RCC 7860 (cell line): ENCODE measurements at regions not wholly inside any gene's neighbourhood (a gene's known extent, or its start where the extent isn't known, plus 50 kb on each side); places are given as distances from the start of the nearest gene placed in this dataset.
"Not testable (repeated sequence)": the region's sequence is repeated elsewhere in the genome, so short reads cannot be mapped to it uniquely, and the experiment has no call there.

Source experiments
- DNase-seq: peaks from one replicate; pipeline ENCODE4 v3.0.0-alpha.2; 2015; ENCODE audit warnings: low spot score
- FAIRE-seq: peaks from 2 replicates; lab custom pipeline; 2012; peaks lifted over from hg19 to GRCh38; lab: Jason Lieb, UNC

GRCh38 chr1:184889166-184889565 is 85.1 kb downstream of the NIBAN1 start:
- FAIRE-seq (no peak), DNase-seq (no peak)

- FAIRE-seq (peak; percentile 72), DNase-seq (peak; percentile 50)
Observed at GRCh38 chr1:184888505-184888904, 85.8 kb downstream of the NIBAN1 start.

- DNase-seq (peak; percentile 20), FAIRE-seq (no peak)
Observed at GRCh38 chr1:184882957-184883815, 91.1 kb downstream of the NIBAN1 start.

GRCh38 chr1:184881941-184882913 is 92.1 kb downstream of the NIBAN1 start:
- DNase-seq, result no peak
- FAIRE-seq, result no peak

GRCh38 chr1:184879876-184880557 is 94.3 kb downstream of the NIBAN1 start:
- no peak for DNase-seq
- no peak for FAIRE-seq

- no peak for DNase-seq
- no peak for FAIRE-seq
Observed at GRCh38 chr1:184878602-184879001, 95.7 kb downstream of the NIBAN1 start.

GRCh38 chr1:184878002-184878401 is 96.3 kb downstream of the NIBAN1 start:
- DNase-seq (no peak), FAIRE-seq (no peak)

GRCh38 chr1:184876015-184876414 is 98.3 kb downstream of the NIBAN1 start:
- DNase-seq, result not testable (repeated sequence)

GRCh38 chr1:184875218-184875617 is 99.1 kb downstream of the NIBAN1 start:
- DNase-seq, result no peak
- no peak for FAIRE-seq

More at GRCh38 chr1:184876015-184876414, 98.3 kb downstream of the NIBAN1 start:
- not testable (repeated sequence) for FAIRE-seq

- DNase-seq (no peak), FAIRE-seq (no peak)
Observed at GRCh38 chr1:184870319-184870718, 104.0 kb downstream of the NIBAN1 start.

GRCh38 chr1:184867866-184868689 is 106.2 kb downstream of the NIBAN1 start:
- DNase-seq (no peak), FAIRE-seq (no peak)

GRCh38 chr1:184866991-184867788 is 107.1 kb downstream of the NIBAN1 start:
- peak; percentile 82 for DNase-seq
- peak; percentile 97 for FAIRE-seq

GRCh38 chr1:184866586-184866985 is 107.7 kb downstream of the NIBAN1 start:
- FAIRE-seq (no peak), DNase-seq (no peak)

GRCh38 chr1:184865831-184866230 is 108.5 kb downstream of the NIBAN1 start:
- DNase-seq (no peak), FAIRE-seq (no peak)

- no peak for FAIRE-seq
Observed at GRCh38 chr1:184861755-184862336, 107.2 kb upstream of the EDEM3 start.

GRCh38 chr1:184860985-184861754 is 106.5 kb upstream of the EDEM3 start:
- FAIRE-seq (no peak), DNase-seq (no peak)

More at GRCh38 chr1:184861755-184862336, 107.2 kb upstream of the EDEM3 start:
- no peak for DNase-seq

- FAIRE-seq, result no peak
- no peak for DNase-seq
Observed at GRCh38 chr1:184860535-184860934, 105.9 kb upstream of the EDEM3 start.
